ENCODE measurements at regions not wholly inside any gene's neighbourhood (a gene's known extent, or its start where the extent isn't known, plus 50 kb on each side); places are given as distances from the start of the nearest gene placed in this dataset.

GRCh38 chr12:13316587-13317246, 120.2 kb downstream of the EMP1 start:
- TF ChIP-seq EP300 (IDR thresholded peaks at IDR 0.05; ENCODE audit: borderline replicate concordance in 1 of 2, control insufficient read depth in 1 of 2, low read depth in 2 of 2, low read length in 2 of 2) = no peak
- TF ChIP-seq, protein P1, sequence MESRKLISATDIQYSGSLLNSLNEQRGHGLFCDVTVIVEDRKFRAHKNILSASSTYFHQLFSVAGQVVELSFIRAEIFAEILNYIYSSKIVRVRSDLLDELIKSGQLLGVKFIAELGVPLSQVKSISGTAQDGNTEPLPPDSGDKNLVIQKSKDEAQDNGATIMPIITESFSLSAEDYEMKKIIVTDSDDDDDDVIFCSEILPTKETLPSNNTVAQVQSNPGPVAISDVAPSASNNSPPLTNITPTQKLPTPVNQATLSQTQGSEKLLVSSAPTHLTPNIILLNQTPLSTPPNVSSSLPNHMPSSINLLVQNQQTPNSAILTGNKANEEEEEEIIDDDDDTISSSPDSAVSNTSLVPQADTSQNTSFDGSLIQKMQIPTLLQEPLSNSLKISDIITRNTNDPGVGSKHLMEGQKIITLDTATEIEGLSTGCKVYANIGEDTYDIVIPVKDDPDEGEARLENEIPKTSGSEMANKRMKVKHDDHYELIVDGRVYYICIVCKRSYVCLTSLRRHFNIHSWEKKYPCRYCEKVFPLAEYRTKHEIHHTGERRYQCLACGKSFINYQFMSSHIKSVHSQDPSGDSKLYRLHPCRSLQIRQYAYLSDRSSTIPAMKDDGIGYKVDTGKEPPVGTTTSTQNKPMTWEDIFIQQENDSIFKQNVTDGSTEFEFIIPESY (IDR thresholded peaks at IDR 0.05) = no peak
- no peak for TF ChIP-seq EGR1 (IDR thresholded peaks at IDR 0.05; ENCODE audit: borderline replicate concordance in 1 of 2, low read depth in 2 of 2, low read length in 2 of 2)
- TF ChIP-seq, protein P2, sequence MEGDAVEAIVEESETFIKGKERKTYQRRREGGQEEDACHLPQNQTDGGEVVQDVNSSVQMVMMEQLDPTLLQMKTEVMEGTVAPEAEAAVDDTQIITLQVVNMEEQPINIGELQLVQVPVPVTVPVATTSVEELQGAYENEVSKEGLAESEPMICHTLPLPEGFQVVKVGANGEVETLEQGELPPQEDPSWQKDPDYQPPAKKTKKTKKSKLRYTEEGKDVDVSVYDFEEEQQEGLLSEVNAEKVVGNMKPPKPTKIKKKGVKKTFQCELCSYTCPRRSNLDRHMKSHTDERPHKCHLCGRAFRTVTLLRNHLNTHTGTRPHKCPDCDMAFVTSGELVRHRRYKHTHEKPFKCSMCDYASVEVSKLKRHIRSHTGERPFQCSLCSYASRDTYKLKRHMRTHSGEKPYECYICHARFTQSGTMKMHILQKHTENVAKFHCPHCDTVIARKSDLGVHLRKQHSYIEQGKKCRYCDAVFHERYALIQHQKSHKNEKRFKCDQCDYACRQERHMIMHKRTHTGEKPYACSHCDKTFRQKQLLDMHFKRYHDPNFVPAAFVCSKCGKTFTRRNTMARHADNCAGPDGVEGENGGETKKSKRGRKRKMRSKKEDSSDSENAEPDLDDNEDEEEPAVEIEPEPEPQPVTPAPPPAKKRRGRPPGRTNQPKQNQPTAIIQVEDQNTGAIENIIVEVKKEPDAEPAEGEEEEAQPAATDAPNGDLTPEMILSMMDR (IDR thresholded peaks at IDR 0.05 in 2 of 3, conservative IDR thresholded peaks at IDR 0.05 in 1 of 3; ENCODE audit: control insufficient read depth in 2 of 3, extremely low read depth in 1 of 3, insufficient read depth in 1 of 3, low read depth in 3 of 3, low read length in 3 of 3) = no peak
- TF ChIP-seq ZNF274 (IDR thresholded peaks at IDR 0.05; ENCODE audit: insufficient read depth, insufficient read length) = no peak

Measured in GM12878 (cell line).